ENCODE measurements at regions not wholly inside any gene's neighbourhood (a gene's known extent, or its start where the extent isn't known, plus 50 kb on each side); places are given as distances from the start of the nearest gene placed in this dataset.

DNA sequence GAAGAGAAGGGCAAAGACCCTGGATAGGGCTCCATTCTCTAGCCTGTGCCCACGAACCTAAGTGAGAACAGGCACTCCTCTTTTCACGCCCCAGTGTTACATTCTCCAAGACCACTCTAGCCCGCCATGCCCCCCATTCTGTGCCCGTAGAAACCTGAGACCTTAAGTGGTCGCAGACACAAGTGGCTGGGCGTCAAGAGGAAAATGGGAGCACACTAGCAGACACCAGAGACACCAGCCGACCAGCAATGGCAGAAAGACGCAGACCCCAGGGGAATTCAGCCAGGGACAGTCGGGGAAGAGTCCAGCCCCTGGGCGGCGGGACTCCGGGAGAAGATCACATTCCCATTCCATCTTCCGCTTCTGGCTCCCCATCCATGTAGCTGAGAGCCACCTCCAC lies 2027.9 kb downstream of the PCDH7 start:
- TF ChIP-seq, protein P1, sequence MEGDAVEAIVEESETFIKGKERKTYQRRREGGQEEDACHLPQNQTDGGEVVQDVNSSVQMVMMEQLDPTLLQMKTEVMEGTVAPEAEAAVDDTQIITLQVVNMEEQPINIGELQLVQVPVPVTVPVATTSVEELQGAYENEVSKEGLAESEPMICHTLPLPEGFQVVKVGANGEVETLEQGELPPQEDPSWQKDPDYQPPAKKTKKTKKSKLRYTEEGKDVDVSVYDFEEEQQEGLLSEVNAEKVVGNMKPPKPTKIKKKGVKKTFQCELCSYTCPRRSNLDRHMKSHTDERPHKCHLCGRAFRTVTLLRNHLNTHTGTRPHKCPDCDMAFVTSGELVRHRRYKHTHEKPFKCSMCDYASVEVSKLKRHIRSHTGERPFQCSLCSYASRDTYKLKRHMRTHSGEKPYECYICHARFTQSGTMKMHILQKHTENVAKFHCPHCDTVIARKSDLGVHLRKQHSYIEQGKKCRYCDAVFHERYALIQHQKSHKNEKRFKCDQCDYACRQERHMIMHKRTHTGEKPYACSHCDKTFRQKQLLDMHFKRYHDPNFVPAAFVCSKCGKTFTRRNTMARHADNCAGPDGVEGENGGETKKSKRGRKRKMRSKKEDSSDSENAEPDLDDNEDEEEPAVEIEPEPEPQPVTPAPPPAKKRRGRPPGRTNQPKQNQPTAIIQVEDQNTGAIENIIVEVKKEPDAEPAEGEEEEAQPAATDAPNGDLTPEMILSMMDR (IDR thresholded peaks at IDR 0.05; ENCODE audit: poor library complexity), result no peak
- no peak for TF ChIP-seq EZH2 (IDR thresholded peaks at IDR 0.05; ENCODE audit: borderline replicate concordance)
- no peak for TF ChIP-seq EZH2phosphoT487 (IDR thresholded peaks at IDR 0.05; ENCODE audit: low read depth, severe bottlenecking, unreplicated experiment)
